OCI-LY1 (cell line): ENCODE measurements at regions not wholly inside any gene's neighbourhood (a gene's known extent, or its start where the extent isn't known, plus 50 kb on each side); places are given as distances from the start of the nearest gene placed in this dataset.

Experiments used
- H2AFZ ChIP-seq: fragments of 200-600 bp; sonication (generic), shearing (Covaris generic); 2 replicates; pipeline ENCODE4 v1.6.0; 2014; ENCODE audit warnings: antibody characterized with exemption, mild to moderate bottlenecking, low read length
- H3F3A ChIP-seq: fragments of 200-600 bp; sonication (generic), shearing (Covaris generic); 2 replicates; pipeline ENCODE4 v1.6.0; 2014; ENCODE audit warnings: mild to moderate bottlenecking, antibody characterized with exemption, low read length, moderate library complexity; ENCODE audit not compliant: insufficient read depth
- H3K27ac ChIP-seq: fragments of 200-600 bp; sonication (generic); 2 replicates; pipeline ENCODE4 v1.5.1; 2014; ENCODE audit warnings: low read length, mixed run types, mild to moderate bottlenecking, low read depth; ENCODE audit not compliant: poor library complexity, severe bottlenecking
- H3K27me3 ChIP-seq: fragments of 200-600 bp; sonication (generic); 2 replicates; pipeline ENCODE4 v1.6.0; 2014; ENCODE audit warnings: antibody characterized with exemption, mild to moderate bottlenecking, low read length, moderate library complexity; ENCODE audit not compliant: insufficient read depth
- H3K36me3 ChIP-seq: fragments of 200-600 bp; sonication (generic); 2 replicates; pipeline ENCODE4 v1.6.1; 2014; ENCODE audit warnings: mild to moderate bottlenecking, antibody characterized with exemption, low read length, moderate library complexity, mixed read lengths; ENCODE audit not compliant: insufficient read depth
- H3K4me1 ChIP-seq: fragments of 200-600 bp; sonication (generic); 2 replicates; pipeline ENCODE4 v1.5.1; 2014; ENCODE audit warnings: mild to moderate bottlenecking, low read length, moderate library complexity; ENCODE audit not compliant: insufficient read depth, severe bottlenecking
- H3K4me2 ChIP-seq: fragments of 200-600 bp; sonication (generic), shearing (Covaris generic); 2 replicates; pipeline ENCODE4 v1.6.1; 2014; ENCODE audit warnings: low read length
- H3K4me3 ChIP-seq: fragments of 200-600 bp; sonication (generic); 2 replicates; pipeline ENCODE4 v1.5.1; 2014; ENCODE audit warnings: low read length, low read depth, mild to moderate bottlenecking, mixed read lengths; ENCODE audit not compliant: poor library complexity, severe bottlenecking
- H3K79me2 ChIP-seq: fragments of 200-600 bp; shearing (Covaris generic); 2 replicates; pipeline ENCODE4 v1.6.1; 2016; ENCODE audit warnings: mixed run types, low read length, mixed read lengths; ENCODE audit not compliant: insufficient read depth
- H3K9ac ChIP-seq: fragments of 200-600 bp; sonication (generic), shearing (Covaris generic); 2 replicates; pipeline ENCODE4 v1.6.1; 2014; ENCODE audit warnings: mild to moderate bottlenecking, low read length, mixed read lengths
- H3K9me2 ChIP-seq: fragments of 200-600 bp; sonication (generic), shearing (Covaris generic); 2 replicates; pipeline ENCODE4 v1.6.1; 2014; ENCODE audit warnings: low read depth, mild to moderate bottlenecking, low read length, mixed read lengths
- H3K9me3 ChIP-seq: fragments of 200-600 bp; shearing (Covaris generic); 2 replicates; pipeline ENCODE4 v1.6.1; 2014; ENCODE audit warnings: low read length, mixed read lengths
- H4K20me1 ChIP-seq: fragments of 200-600 bp; sonication (generic), shearing (Covaris generic); 2 replicates; pipeline ENCODE4 v1.6.0; 2016; ENCODE audit warnings: mild to moderate bottlenecking, low read length; ENCODE audit not compliant: insufficient read depth
- EZH2 ChIP-seq: fragments of 200-600 bp; sonication (generic), shearing (Covaris generic); IDR thresholded peaks from 2 replicates; pipeline ENCODE4 v1.8.0; 2017; ENCODE audit warnings: borderline replicate concordance, mixed run types, mild to moderate bottlenecking, antibody characterized with exemption, low read length, moderate library complexity, mixed read lengths
- TF ChIP-seq, protein P1 (sequence below): fragments of 200-600 bp; sonication (generic), shearing (Covaris generic); IDR thresholded peaks from 2 replicates; pipeline ENCODE4 v1.5.1; 2017; ENCODE audit warnings: mild to moderate bottlenecking, antibody characterized with exemption, low read length, moderate library complexity, mixed read lengths

DNA sequence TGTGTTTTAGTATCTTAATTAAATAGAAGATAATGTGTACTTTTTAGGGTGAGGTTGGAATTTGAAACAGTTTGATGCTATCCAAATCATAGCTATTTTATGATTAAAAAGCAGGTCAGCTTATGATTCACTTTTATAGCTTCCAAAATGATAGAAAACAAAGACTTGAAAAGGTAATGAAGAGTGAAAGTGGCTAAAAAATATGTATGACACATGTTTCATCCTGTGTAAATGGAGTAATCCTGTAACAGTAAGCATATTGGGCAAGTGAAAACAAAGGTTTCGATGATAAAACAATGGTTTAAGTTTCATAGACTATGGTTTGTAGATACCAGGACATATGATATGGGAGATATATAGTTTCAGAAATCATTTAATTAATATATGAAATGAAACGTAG is 456.2 kb downstream of the PCDH20 start:
- H3K9ac ChIP-seq = no peak overlapping the region
- no peak overlapping the region for H3K27ac ChIP-seq
- no peaks in the 10 kb centered on the region for H4K20me1 ChIP-seq
- H3K79me2 ChIP-seq = no peaks in the 10 kb centered on the region
- H2AFZ ChIP-seq = no peak overlapping the region
- H3K4me2 ChIP-seq = no peak overlapping the region
- H3K4me1 ChIP-seq = no peaks in the 10 kb centered on the region
- H3K36me3 ChIP-seq = no peaks in the 10 kb centered on the region
- no peaks in the 10 kb centered on the region for H3K9me2 ChIP-seq
- TF ChIP-seq, protein P1, sequence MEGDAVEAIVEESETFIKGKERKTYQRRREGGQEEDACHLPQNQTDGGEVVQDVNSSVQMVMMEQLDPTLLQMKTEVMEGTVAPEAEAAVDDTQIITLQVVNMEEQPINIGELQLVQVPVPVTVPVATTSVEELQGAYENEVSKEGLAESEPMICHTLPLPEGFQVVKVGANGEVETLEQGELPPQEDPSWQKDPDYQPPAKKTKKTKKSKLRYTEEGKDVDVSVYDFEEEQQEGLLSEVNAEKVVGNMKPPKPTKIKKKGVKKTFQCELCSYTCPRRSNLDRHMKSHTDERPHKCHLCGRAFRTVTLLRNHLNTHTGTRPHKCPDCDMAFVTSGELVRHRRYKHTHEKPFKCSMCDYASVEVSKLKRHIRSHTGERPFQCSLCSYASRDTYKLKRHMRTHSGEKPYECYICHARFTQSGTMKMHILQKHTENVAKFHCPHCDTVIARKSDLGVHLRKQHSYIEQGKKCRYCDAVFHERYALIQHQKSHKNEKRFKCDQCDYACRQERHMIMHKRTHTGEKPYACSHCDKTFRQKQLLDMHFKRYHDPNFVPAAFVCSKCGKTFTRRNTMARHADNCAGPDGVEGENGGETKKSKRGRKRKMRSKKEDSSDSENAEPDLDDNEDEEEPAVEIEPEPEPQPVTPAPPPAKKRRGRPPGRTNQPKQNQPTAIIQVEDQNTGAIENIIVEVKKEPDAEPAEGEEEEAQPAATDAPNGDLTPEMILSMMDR = no peak
- TF ChIP-seq EZH2 = no peak
- no peak overlapping the region for H3K4me3 ChIP-seq
- no peaks in the 10 kb centered on the region for H3K9me3 ChIP-seq
- no peaks in the 10 kb centered on the region for H3F3A ChIP-seq
- H3K27me3 ChIP-seq = no peaks in the 10 kb centered on the region

GRCh38 chr13:60957816-60958215 is 457.8 kb downstream of the PCDH20 start:
- no peak overlapping the region for H3K4me2 ChIP-seq
- no peaks in the 10 kb centered on the region for H3F3A ChIP-seq
- no peak overlapping the region for H3K27ac ChIP-seq
- H3K9ac ChIP-seq = no peak overlapping the region
- H3K27me3 ChIP-seq = no peaks in the 10 kb centered on the region
- TF ChIP-seq, protein P1 = no peak
- no peak for TF ChIP-seq EZH2
- H3K9me3 ChIP-seq = no peaks in the 10 kb centered on the region
- no peaks in the 10 kb centered on the region for H3K9me2 ChIP-seq
- no peaks in the 10 kb centered on the region for H4K20me1 ChIP-seq
- H3K4me3 ChIP-seq = no peak overlapping the region
- H3K79me2 ChIP-seq = no peaks in the 10 kb centered on the region
- H3K36me3 ChIP-seq = no peaks in the 10 kb centered on the region
- no peak overlapping the region for H2AFZ ChIP-seq
- no peaks in the 10 kb centered on the region for H3K4me1 ChIP-seq

GRCh38 chr13:60945396-60945795 is 470.3 kb downstream of the PCDH20 start:
- H3K27me3 ChIP-seq = no peaks in the 10 kb centered on the region
- no peak overlapping the region for H3K27ac ChIP-seq
- H3K4me1 ChIP-seq = no peaks in the 10 kb centered on the region
- no peaks in the 10 kb centered on the region for H3K9me2 ChIP-seq
- H3F3A ChIP-seq = no peaks in the 10 kb centered on the region
- H3K79me2 ChIP-seq = no peaks in the 10 kb centered on the region
- H3K4me2 ChIP-seq = no peak overlapping the region
- H2AFZ ChIP-seq = no peak overlapping the region
- H3K9me3 ChIP-seq = no peaks in the 10 kb centered on the region
- TF ChIP-seq, protein P1 = no peak
- TF ChIP-seq EZH2 = no peak
- no peak overlapping the region for H3K4me3 ChIP-seq
- H3K36me3 ChIP-seq = no peaks in the 10 kb centered on the region
- H3K9ac ChIP-seq = no peak overlapping the region
- no peaks in the 10 kb centered on the region for H4K20me1 ChIP-seq
